Gastroesophageal sphincter (tissue), 4 donors: ENCODE measurements at regions not wholly inside any gene's neighbourhood (a gene's known extent, or its start where the extent isn't known, plus 50 kb on each side); places are given as distances from the start of the nearest gene placed in this dataset.

ENCODE experiments used
- ATAC-seq: fragments of 150-250 bp; one replicate; pipeline ENCODE4 v1.9.1; 2016; ENCODE audit warnings: mild to moderate bottlenecking, moderate library complexity
- H3K27ac ChIP-seq, 4 donors: fragments of 200-600 bp; sonication (generic) in 3 of 4; 1 replicate in 3 of 4; 2 replicates in 1 of 4; pipeline ENCODE4 v1.5.1; 2016 to 2019
- H3K27me3 ChIP-seq: fragments of 200-600 bp; sonication (generic); one replicate; pipeline ENCODE4 v1.5.1; 2019
- H3K36me3 ChIP-seq, 2 donors: fragments of 200-600 bp; sonication (generic); one replicate each; pipeline ENCODE4 v1.5.1; 2019; ENCODE audit warnings: control low read depth in 1 of 2
- H3K4me1 ChIP-seq, 3 donors: fragments of 200-600 bp; sonication (generic); 1 replicate in 2 of 3; 2 replicates in 1 of 3; pipeline ENCODE4 v1.5.1; 2016 to 2019; ENCODE audit warnings: control low read depth in 2 of 3
- H3K4me3 ChIP-seq, 2 donors: fragments of 200-600 bp; sonication (generic); one replicate each; pipeline ENCODE4 v1.5.1; 2019; ENCODE audit warnings: mild to moderate bottlenecking in 1 of 2, moderate library complexity in 1 of 2
- H3K9me3 ChIP-seq, 3 donors: fragments of 200-600 bp; sonication (generic); one replicate each; pipeline ENCODE4 v1.5.1; 2017 to 2019; ENCODE audit warnings: control low read depth in 2 of 3
- EP300 ChIP-seq: sonication (generic); formaldehyde crosslinking; IDR thresholded peaks from one replicate; pipeline ENCODE4 v1.6.1; 2017; ENCODE audit warnings: antibody characterized with exemption, mild to moderate bottlenecking
- POLR2A ChIP-seq, 2 donors: fragments of 450-650 bp; IDR thresholded peaks; one replicate each; pipeline ENCODE4 v1.6.1; 2017; ENCODE audit warnings: antibody characterized with exemption in 2 of 2, mild to moderate bottlenecking in 2 of 2, moderate library complexity in 1 of 2
- POLR2AphosphoS5 ChIP-seq: sonication (generic); formaldehyde crosslinking; IDR thresholded peaks from one replicate; pipeline ENCODE4 v1.6.1; 2017; ENCODE audit warnings: antibody characterized with exemption
- WGBS, 2 donors: methylation state at CpG; one replicate each; pipeline ENCODE4 v1.1.5; 2018; ENCODE audit warnings: low coverage in 1 of 2; 5-methylcytosine and 5-hydroxymethylcytosine counted together
- TF ChIP-seq, protein P1 (sequence below), 4 experiments: fragments of 200-600 bp in 2 of 4; fragments of 450-650 bp in 2 of 4; sonication (generic) in 1 of 4; IDR thresholded peaks; one replicate each; pipeline ENCODE4 v1.5.1; 2017 to 2019; ENCODE audit warnings: antibody characterized with exemption in 4 of 4, mild to moderate bottlenecking in 2 of 4, moderate library complexity in 2 of 4

DNA sequence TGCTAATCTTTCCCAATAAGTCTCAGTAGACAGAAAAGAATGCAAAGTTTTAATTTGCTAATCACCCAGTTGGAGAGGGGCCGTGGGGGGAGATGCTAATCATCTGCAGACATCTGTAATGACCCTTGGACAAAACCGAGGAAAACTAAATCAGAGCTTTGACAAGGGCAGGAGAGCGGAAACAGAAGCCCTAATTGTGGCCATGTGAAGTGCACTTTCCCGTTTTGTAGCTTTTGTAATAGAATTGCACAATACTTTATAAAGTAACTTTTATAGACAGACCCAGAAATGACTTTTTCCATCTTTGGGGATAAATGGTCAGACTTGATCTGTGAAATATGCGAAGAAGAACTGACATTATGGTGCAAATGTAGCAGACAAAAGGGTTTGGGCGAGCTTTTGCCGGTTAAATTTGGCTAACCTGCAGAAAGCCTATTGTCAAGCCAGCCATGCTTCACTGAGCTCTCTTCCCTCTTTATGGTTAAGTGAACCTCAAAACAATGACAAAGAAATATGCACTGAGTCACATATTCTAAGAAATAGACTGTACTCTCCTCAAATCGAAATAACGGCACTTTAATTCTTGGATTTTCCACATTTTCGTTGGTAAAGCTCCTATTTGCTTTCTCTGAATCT lies 980.1 kb upstream of the POU3F3 start:
- ATAC-seq: no peak
- Histone ChIP-seq H3K36me3 (no peaks in the 10 kb centered on the region), H3K27me3 (no peaks in the 10 kb centered on the region), H3K9me3 (no peaks in the 10 kb centered on the region), H3K27ac (no peak overlapping the region), H3K4me1 (no peaks in the 10 kb centered on the region), H3K4me3 (no peak overlapping the region)
- 56 to 64% methylated on average over 8 to 10 of the region's 10 CpGs for WGBS, 2 donors
- TF ChIP-seq EP300 (no peak), POLR2A (IDR thresholded peaks at IDR 0.05) (no peak), POLR2AphosphoS5 (no peak)
- TF ChIP-seq, protein P1, sequence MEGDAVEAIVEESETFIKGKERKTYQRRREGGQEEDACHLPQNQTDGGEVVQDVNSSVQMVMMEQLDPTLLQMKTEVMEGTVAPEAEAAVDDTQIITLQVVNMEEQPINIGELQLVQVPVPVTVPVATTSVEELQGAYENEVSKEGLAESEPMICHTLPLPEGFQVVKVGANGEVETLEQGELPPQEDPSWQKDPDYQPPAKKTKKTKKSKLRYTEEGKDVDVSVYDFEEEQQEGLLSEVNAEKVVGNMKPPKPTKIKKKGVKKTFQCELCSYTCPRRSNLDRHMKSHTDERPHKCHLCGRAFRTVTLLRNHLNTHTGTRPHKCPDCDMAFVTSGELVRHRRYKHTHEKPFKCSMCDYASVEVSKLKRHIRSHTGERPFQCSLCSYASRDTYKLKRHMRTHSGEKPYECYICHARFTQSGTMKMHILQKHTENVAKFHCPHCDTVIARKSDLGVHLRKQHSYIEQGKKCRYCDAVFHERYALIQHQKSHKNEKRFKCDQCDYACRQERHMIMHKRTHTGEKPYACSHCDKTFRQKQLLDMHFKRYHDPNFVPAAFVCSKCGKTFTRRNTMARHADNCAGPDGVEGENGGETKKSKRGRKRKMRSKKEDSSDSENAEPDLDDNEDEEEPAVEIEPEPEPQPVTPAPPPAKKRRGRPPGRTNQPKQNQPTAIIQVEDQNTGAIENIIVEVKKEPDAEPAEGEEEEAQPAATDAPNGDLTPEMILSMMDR (IDR thresholded peaks at IDR 0.05): no peak

DNA sequence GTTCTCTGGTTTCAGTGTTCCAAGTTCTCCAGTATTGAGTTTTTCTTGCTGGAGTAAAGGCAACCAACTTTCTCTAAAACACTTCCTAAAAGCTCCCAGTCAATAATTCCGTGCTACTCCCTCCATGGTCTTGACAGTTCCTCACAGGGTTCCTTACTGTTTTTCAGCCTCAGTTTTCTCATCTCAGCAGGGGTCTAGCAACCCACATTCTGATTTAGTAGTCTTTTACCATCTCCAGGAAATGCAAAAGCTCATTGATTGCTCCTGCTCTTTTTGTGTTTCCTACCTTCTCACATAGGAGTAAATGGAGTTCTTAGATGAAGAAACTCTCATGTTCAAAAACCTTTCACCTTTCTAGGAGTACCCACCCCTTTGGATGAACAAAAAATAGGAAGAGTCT lies 978.8 kb upstream of the POU3F3 start:
- Histone ChIP-seq H3K4me3 (no peak overlapping the region), H3K4me1 (no peaks in the 10 kb centered on the region), H3K27ac (no peak overlapping the region), H3K9me3 (no peaks in the 10 kb centered on the region), H3K36me3 (no peaks in the 10 kb centered on the region), H3K27me3 (no peaks in the 10 kb centered on the region)
- ATAC-seq: no peak
- TF ChIP-seq, protein P1 (IDR thresholded peaks at IDR 0.05): no peak
- TF ChIP-seq POLR2A (IDR thresholded peaks at IDR 0.05) (no peak), EP300 (no peak), POLR2AphosphoS5 (no peak)
- 0 to 20% methylated on average over 1 of the region's 1 CpG for WGBS, 2 donors

DNA sequence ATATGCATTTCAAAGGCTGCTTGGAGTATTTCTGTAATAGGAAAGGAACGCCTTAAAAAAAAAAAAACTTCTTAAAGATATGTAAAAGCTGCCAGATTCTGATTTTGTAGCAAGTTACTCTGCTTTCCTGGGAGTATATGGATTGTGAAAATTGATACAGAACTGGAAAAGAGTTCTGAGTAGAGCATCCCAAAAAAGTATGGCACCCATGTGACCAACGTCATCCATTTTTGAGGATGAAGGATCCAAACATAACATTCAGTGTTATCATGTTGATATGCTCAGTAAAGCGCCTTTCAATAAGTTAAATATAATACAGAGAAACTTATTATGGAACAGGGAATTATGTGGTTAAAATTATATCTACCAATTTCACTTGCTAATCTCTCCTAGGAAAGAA lies 978.4 kb upstream of the POU3F3 start:
- no peaks in the 10 kb centered on the region for H3K4me1 ChIP-seq
- TF ChIP-seq POLR2AphosphoS5: no peak
- no peak for TF ChIP-seq POLR2A (IDR thresholded peaks at IDR 0.05)
- TF ChIP-seq EP300: no peak
- TF ChIP-seq, protein P1 (IDR thresholded peaks at IDR 0.05): no peak
- no peaks in the 10 kb centered on the region for H3K9me3 ChIP-seq
- no peak for ATAC-seq
- no peak overlapping the region for H3K4me3 ChIP-seq
- H3K27me3 ChIP-seq: no peaks in the 10 kb centered on the region
- no peak overlapping the region for H3K27ac ChIP-seq
- WGBS, 2 donors: 57 to 74% methylated on average over 3 of the region's 3 CpGs
- no peaks in the 10 kb centered on the region for H3K36me3 ChIP-seq

DNA sequence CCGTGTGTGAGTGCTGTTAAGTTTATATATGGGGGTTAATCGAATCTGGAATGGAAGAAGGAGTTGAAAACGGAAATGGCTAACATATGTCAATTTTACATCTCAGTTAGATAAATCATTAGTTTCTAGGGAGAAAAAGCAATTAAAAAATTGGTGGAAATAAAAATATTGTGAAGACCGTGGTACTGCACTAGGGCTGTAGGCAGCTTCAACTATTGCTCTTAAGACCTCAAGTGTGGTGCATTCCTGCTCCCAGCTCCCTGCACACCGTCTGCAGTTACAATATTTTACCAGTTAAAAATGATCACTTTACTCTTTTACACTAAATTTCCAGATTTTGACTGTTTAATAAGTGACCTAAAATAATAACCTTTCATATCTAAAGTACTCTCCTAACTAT lies 977.3 kb upstream of the POU3F3 start:
- 59% methylated on average over 5 of the region's 5 CpGs for WGBS, 2 donors
- H3K27me3 ChIP-seq: no peaks in the 10 kb centered on the region
- H3K4me3 ChIP-seq: no peak overlapping the region
- no peaks in the 10 kb centered on the region for H3K9me3 ChIP-seq
- H3K4me1 ChIP-seq: no peaks in the 10 kb centered on the region
- no peaks in the 10 kb centered on the region for H3K36me3 ChIP-seq
- no peak overlapping the region for H3K27ac ChIP-seq
- no peak for ATAC-seq
- TF ChIP-seq, protein P1 (IDR thresholded peaks at IDR 0.05): no peak
- no peak for TF ChIP-seq EP300
- TF ChIP-seq POLR2AphosphoS5: no peak
- TF ChIP-seq POLR2A (IDR thresholded peaks at IDR 0.05): no peak

DNA sequence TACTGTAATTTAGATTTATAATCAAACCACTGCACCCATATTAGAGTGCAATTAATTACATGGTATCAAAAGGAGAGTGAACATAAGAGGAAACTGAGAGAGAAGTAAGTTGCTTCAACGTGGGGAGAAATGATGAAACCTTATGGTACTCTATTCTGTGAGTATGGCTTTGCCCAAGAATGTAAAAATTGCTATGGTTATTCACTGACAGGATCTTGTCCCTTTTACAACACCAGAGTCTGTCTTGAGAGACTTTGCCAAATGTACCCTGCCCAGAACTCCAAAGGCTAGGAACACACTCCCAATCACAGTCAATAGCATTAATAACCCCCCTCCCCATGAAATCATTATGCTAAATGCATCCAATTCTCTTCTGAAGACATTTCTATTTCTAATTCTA lies 974.8 kb upstream of the POU3F3 start:
- Histone ChIP-seq H3K9me3 (no peaks in the 10 kb centered on the region), H3K27me3 (no peaks in the 10 kb centered on the region), H3K36me3 (no peaks in the 10 kb centered on the region), H3K27ac (no peak overlapping the region), H3K4me1 (no peaks in the 10 kb centered on the region), H3K4me3 (no peak overlapping the region)
- TF ChIP-seq POLR2A (IDR thresholded peaks at IDR 0.05) (no peak), POLR2AphosphoS5 (no peak)
- TF ChIP-seq, protein P1 (IDR thresholded peaks at IDR 0.05): no peak
- 67% methylated on average over 1 of the region's 1 CpG for WGBS, 2 donors
- ATAC-seq: no peak
